ENCODE measurements at regions not wholly inside any gene's neighbourhood (a gene's known extent, or its start where the extent isn't known, plus 50 kb on each side); places are given as distances from the start of the nearest gene placed in this dataset.

DNA sequence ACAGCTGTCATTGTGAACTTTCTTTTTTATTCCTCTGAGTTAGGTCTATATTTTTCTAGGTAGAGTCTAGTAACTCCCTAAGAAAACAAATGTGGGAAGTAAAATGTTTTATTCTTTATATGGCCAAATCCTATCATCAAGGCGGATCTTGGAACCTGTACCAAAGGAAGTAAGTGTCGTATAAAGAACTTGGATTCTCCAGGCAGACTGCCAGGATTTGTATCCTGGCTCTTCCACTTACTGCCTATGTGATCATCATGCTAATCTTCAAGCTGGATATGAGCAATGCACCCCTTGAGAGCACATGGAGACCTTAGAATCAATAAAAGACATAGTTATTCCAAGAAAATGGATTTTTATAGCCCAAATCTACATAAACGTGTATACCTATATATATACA is 286.5 kb downstream of the PCDH17 start:
- DNase-seq, result no peak

GRCh38 chr13:57918913-57919312 is 287.4 kb downstream of the PCDH17 start:
- DNase-seq, result no peak

DNA sequence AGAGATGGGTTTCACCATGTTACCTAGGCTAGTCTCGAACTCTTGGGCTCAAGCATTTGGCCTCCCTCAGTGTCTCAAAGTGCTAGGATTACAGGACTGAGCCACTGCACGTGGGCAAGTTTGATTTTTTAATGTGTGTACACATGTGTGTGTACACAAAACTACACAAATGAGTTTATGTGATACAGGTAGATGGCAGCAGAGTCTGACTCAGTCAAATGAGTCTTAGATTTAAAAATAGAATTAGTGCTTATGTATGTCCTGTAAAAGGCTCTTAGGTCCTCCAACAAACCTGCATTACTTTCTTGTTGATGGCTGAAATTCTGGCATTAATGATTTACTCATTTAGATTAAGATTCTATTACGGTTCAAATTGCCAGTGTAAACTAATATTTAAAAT is 293.7 kb downstream of the PCDH17 start:
- no peak for DNase-seq

DNA sequence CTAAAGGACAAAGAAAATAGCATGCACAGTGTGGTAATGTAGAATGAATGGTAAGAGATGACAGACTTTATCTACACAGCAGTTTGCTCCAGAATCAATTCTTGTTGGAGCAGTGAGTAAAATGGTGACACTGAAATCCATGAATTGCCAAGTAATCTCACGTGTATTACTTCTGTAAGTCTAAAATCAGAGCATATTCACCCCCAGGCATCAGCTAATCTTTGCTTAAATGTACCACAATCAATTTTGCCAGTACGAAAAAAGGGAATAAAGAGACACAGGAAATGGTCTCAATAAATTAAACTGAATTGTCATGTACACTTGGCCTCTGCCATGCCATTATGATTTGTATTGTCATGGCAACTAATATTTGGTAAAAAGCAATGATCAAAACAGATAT is 294.2 kb downstream of the PCDH17 start:
- DNase-seq, result no peak

- DNase-seq, result no peak
Measured at GRCh38 chr13:57932061-57932460, 300.5 kb downstream of the PCDH17 start.

GRCh38 chr13:57933606-57934005 is 302.1 kb downstream of the PCDH17 start:
- DNase-seq, result no peak

GRCh38 chr13:57935965-57936364 is 304.4 kb downstream of the PCDH17 start:
- DNase-seq, result no peak

GRCh38 chr13:57946361-57946760 is 314.8 kb downstream of the PCDH17 start:
- no peak for DNase-seq

- DNase-seq, result no peak
Measured at GRCh38 chr13:57948884-57949283, 317.3 kb downstream of the PCDH17 start.

GRCh38 chr13:57969951-57970350 is 338.4 kb downstream of the PCDH17 start:
- no peak for DNase-seq

- no peak for DNase-seq
Measured at GRCh38 chr13:57970404-57970803, 338.9 kb downstream of the PCDH17 start.

DNA sequence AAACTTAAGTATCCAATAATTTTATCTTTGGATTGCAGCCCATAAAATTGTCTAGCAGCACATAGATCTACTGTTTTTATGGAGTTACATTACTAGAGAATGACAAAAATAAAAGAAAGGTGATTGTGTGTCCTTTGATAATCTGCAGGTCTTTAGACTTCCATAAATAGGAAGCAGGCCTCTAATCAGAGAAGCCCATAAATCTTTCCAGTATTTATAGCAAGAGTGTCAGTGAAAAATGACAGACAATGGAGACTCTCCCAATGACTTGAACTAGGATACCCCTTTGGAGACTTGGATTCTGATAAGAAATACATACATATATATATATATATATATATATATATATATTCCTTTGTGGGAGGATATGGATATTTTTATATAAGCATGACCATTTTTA is 351.2 kb downstream of the PCDH17 start:
- DNase-seq, result no peak

GRCh38 chr13:57988276-57988675 is 356.7 kb downstream of the PCDH17 start:
- DNase-seq, result no peak

GRCh38 chr13:57991041-57991440 is 359.5 kb downstream of the PCDH17 start:
- no peak for DNase-seq

DNA sequence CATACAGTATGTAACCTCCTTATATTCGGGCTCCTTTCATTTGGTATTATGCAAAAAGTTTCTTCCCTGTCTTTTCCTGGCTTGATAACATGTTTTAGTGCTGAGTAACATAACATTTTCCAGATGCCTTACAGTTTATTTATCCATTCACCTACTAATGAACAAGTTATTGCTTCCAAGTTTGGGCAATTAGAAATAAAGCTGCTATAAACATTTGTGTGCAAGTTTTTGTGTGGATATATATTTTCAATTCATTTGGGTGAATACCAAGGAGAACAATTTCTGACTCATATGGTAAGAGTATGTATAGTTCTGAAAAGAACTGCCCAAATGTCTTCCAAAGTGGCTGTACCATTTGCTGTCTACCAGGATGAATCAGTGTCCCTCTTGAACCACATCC is 360.9 kb downstream of the PCDH17 start:
- no peak for DNase-seq

- DNase-seq, result no peak
Measured at GRCh38 chr13:57996717-57997116, 365.2 kb downstream of the PCDH17 start.

DNA sequence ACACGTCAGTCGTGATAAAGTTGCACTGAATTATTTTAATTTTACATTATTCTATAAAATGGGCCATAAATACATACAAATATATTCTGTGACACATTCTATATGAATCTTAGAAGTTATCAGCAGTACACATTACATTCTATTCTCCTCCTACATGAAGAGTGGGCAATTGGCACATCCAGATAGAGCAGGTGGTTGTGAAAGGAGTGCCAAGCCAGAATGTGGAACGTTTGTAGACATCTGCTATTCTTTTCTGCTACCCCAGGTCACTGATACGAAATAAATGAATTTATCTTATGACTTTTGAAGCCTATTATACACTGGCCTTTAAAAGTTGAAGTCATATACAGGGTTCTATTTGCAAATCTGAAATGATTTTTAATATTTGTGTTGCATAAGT is 373.2 kb downstream of the PCDH17 start:
- DNase-seq, result no peak

DNA sequence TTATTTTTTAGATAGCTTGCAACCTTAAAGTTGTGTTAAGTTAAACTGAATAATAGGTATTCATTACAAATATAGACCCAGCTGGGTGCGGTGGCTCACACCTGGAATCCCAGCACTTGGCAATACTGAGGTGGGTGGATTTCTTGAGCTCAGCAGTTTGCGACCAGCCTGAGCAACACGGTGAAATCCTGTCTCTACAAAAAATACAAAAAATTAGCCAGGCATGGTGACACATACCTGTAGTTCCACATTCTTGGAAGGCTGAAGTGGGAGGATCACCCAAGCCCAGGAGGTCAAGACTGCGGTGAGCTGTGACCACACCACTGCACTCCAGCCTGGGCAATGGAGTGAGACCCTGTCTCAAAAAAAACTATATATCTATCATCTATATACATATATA is 386.5 kb downstream of the PCDH17 start:
- no peak for DNase-seq

DNA sequence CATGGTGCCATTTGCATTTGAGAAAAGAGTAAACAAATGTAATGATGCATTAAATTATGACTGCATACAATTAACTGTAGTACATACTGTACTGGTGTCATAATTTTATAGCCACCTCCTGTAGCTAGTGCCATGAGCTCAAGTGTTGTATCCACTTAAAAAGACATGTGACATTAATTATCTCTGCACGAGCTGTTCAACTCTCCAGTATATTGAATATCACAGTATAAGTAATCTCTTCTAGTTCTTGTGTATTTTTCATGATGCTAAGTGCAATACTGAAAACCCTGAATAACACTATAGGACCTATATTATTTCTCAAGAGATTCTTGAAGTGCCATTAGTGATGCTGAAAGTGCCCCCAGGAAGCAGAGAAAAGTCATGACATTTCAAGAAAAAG is 387.3 kb downstream of the PCDH17 start:
- no peak for DNase-seq

DNA sequence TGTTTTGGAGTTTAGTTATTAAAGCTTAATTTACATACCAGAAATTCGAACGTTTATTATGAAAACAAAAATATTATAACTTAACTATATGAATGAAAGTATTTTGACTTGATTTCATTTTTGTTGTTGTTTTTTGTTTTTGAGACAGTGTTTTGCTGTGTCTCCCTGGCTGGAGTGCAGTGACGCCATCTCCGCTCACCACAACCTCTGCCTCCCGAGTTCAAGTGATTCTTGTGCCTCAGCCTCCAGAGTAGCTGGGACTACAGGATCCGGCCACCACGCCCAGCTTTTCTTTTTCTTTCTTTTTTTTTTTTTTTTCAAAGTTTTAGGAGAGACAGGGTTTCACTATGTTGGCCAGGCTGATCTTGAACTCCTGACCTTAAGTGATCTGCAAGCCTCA is 392.6 kb downstream of the PCDH17 start:
- no peak for DNase-seq

GRCh38 chr13:58025821-58026220 is 394.3 kb downstream of the PCDH17 start:
- no peak for DNase-seq

DNA sequence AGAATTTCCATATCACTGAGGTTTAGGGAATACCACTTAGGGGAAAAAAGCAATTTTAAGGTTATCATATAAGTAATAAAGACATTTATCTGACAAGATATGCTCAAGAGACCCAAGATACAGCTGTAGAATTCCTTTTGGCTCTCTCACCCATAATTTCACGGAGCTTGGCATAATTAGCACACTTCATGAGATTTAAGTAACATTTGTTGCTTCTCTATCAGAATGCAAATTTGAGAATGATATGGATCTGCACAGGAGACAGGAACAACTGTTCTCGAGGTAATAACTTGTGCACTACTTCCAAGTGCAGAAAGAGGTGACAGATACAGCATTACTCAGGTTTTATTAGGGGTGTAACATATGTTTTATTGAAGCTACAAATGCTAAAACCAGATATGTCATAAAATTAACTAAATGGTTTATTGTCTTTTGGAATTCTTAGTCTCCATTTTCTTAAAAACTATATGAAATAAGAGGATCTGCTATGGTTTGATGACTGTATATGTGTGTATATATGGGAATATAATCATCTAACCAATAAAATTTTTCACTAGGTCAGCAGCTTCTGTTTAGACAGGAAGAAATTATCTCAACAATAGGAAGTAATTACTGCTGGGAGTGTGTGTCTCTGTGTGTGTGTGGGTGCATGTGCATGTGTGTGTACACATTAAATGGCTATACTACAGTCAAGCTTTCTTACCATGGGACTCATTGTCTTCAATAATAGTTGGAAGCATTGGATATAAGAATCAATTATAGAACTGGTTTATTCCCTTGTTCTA is 401.3 kb downstream of the PCDH17 start:
- DNase-seq, result no peak

DNA sequence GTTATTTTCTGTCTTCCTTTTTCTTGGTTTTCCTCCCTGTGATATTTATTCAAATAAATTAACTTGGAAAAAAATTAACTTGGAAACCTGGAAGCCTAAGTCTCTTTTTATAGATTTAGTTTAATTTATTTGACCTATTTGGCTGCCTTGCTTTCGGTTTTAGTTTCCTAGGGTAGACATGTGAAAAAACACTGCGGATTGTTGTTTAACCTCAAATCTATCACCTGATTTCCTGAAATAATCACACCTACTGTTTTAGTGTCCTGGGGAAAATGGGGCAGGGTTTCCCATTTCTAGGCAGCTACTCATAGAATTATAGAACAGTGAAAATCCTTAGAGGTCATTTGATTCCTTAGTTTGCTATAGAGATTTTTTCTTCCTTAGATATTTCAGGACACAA is 412.4 kb downstream of the PCDH17 start:
- DNase-seq, result no peak

GRCh38 chr13:58048670-58049069 is 417.1 kb downstream of the PCDH17 start:
- no peak for DNase-seq

GRCh38 chr13:58051396-58051795 is 419.9 kb downstream of the PCDH17 start:
- DNase-seq, result no peak
